CD14-positive monocyte (primary cell): ENCODE measurements at regions not wholly inside any gene's neighbourhood (a gene's known extent, or its start where the extent isn't known, plus 50 kb on each side); places are given as distances from the start of the nearest gene placed in this dataset.

Experiments used
- DNase-seq, 3 donors: peaks; one replicate each; pipeline ENCODE4 v3.0.0-alpha.2; 2011 to 2022
- H2AFZ ChIP-seq: 2 replicates; pipeline ENCODE4 v1.6.0; 2012; ENCODE audit warnings: mild to moderate bottlenecking, low read depth, low read length, inconsistent platforms; ENCODE audit not compliant: insufficient read depth, poor library complexity, severe bottlenecking
- H3K27ac ChIP-seq, 2 donors: 1 replicate in 1 of 2; 2 replicates in 1 of 2; pipeline ENCODE4 v1.5.1; 2012 to 2013; ENCODE audit warnings: low read length in 2 of 2, control low read depth in 1 of 2, inconsistent platforms in 1 of 2, low read depth in 1 of 2, mild to moderate bottlenecking in 1 of 2
- H3K27me3 ChIP-seq, 2 donors: one replicate each; pipeline versions ENCODE4 v1.6.0 to v1.6.1; 2011 to 2013; ENCODE audit warnings: low read length in 2 of 2; ENCODE audit not compliant: control insufficient read depth in 2 of 2, insufficient read depth in 2 of 2
- H3K36me3 ChIP-seq, 2 donors: replicated peaks in 1 of 2; 1 replicate in 1 of 2; 2 replicates in 1 of 2; pipeline versions ENCODE4 v1.5.1 to v1.6.1; 2012 to 2013; ENCODE audit warnings: low read length in 2 of 2, control low read depth in 1 of 2, inconsistent platforms in 1 of 2, mild to moderate bottlenecking in 1 of 2; ENCODE audit not compliant: insufficient read depth in 2 of 2, control insufficient read depth in 1 of 2
- H3K4me1 ChIP-seq, 2 donors: 1 replicate in 1 of 2; 2 replicates in 1 of 2; pipeline versions ENCODE4 v1.5.1 to v1.6.1; 2012 to 2013; ENCODE audit warnings: low read length in 2 of 2, control low read depth in 1 of 2, inconsistent platforms in 1 of 2, mild to moderate bottlenecking in 1 of 2, moderate library complexity in 1 of 2; ENCODE audit not compliant: insufficient read depth in 2 of 2, control insufficient read depth in 1 of 2
- H3K4me2 ChIP-seq: replicated peaks from 2 replicates; pipeline ENCODE3; 2012; ENCODE audit warnings: low read length, moderate library complexity, mild to moderate bottlenecking; ENCODE audit not compliant: poor library complexity, severe bottlenecking; ENCODE audit errors: extremely low read depth
- H3K4me3 ChIP-seq, 3 experiments: fragments of 200-600 bp in 1 of 3; sonication (generic) in 1 of 3; replicated peaks in 1 of 3; 1 replicate in 2 of 3; 2 replicates in 1 of 3; pipeline ENCODE4 v1.5.1; 2011 to 2013; ENCODE audit warnings: low read length in 3 of 3, mild to moderate bottlenecking in 3 of 3, control low read depth in 2 of 3, low read depth in 2 of 3, inconsistent platforms in 1 of 3, moderate library complexity in 1 of 3
- H3K79me2 ChIP-seq: 2 replicates; pipeline ENCODE4 v1.6.0; 2012; ENCODE audit warnings: mild to moderate bottlenecking, control low read depth, inconsistent platforms, low read length, moderate library complexity; ENCODE audit not compliant: insufficient read depth
- H3K9ac ChIP-seq: 2 replicates; pipeline ENCODE4 v1.6.0; 2017; ENCODE audit warnings: low read length, mild to moderate bottlenecking; ENCODE audit not compliant: insufficient read depth, poor library complexity, severe bottlenecking
- H3K9me3 ChIP-seq, 2 donors: replicated peaks in 1 of 2; 1 replicate in 1 of 2; 2 replicates in 1 of 2; pipeline versions ENCODE4 v1.5.1 to v1.6.1; 2012 to 2013; ENCODE audit warnings: low read length in 2 of 2, control low read depth in 1 of 2; ENCODE audit not compliant: control insufficient read depth in 1 of 2, insufficient read depth in 1 of 2
- H4K20me1 ChIP-seq: 2 replicates; pipeline ENCODE4 v1.6.0; 2012; ENCODE audit warnings: mild to moderate bottlenecking, low read length, control low read depth, moderate library complexity; ENCODE audit not compliant: insufficient read depth
- H3K27ac Mint-ChIP-seq, 7 donors: one replicate each; pipeline ENCODE4 v1.8.0; 2020; ENCODE audit warnings: mild to moderate bottlenecking in 7 of 7, mixed read lengths in 7 of 7, moderate library complexity in 6 of 7, inconsistent platforms in 2 of 7
- H3K27me3 Mint-ChIP-seq, 3 donors: one replicate each; pipeline ENCODE4 v1.8.0; 2021 to 2022; ENCODE audit warnings: low read depth in 3 of 3, mild to moderate bottlenecking in 3 of 3, mixed read lengths in 3 of 3, moderate library complexity in 3 of 3, inconsistent platforms in 1 of 3
- H3K36me3 Mint-ChIP-seq, 2 donors: one replicate each; pipeline ENCODE4 v1.8.0; 2020; ENCODE audit warnings: mixed read lengths in 2 of 2, inconsistent platforms in 1 of 2, mild to moderate bottlenecking in 1 of 2
- H3K4me1 Mint-ChIP-seq: one replicate; pipeline ENCODE4 v1.8.0; 2020; ENCODE audit warnings: mild to moderate bottlenecking, mixed read lengths
- H3K4me3 Mint-ChIP-seq, 2 donors: one replicate each; pipeline ENCODE4 v1.8.0; 2020; ENCODE audit warnings: mild to moderate bottlenecking in 2 of 2, mixed read lengths in 2 of 2, moderate library complexity in 1 of 2
- H3K9me3 Mint-ChIP-seq, 7 donors: one replicate each; pipeline ENCODE4 v1.8.0; 2020 to 2022; ENCODE audit warnings: mixed read lengths in 7 of 7, mild to moderate bottlenecking in 6 of 7, moderate library complexity in 6 of 7, inconsistent platforms in 2 of 7
- WGBS: methylation state at CpG from one replicate; pipeline ENCODE4 v1.1.5; 2013; ENCODE audit warnings: missing lambda C conversion rate; ENCODE audit not compliant: insufficient coverage; 5-methylcytosine and 5-hydroxymethylcytosine counted together
- intact Hi-C, 2 donors: fragments of 100-400 bp; cut with micrococcal nuclease; formaldehyde crosslinking; loops; one replicate each; pipeline versions ENCODE4 v1.15.0 to v1.15.1; 2023
- TF ChIP-seq, protein P1 (sequence below): fragments of 200-600 bp; IDR thresholded peaks from one replicate; pipeline ENCODE4 v1.8.0; 2022; ENCODE audit warnings: antibody characterized with exemption, mild to moderate bottlenecking

DNA sequence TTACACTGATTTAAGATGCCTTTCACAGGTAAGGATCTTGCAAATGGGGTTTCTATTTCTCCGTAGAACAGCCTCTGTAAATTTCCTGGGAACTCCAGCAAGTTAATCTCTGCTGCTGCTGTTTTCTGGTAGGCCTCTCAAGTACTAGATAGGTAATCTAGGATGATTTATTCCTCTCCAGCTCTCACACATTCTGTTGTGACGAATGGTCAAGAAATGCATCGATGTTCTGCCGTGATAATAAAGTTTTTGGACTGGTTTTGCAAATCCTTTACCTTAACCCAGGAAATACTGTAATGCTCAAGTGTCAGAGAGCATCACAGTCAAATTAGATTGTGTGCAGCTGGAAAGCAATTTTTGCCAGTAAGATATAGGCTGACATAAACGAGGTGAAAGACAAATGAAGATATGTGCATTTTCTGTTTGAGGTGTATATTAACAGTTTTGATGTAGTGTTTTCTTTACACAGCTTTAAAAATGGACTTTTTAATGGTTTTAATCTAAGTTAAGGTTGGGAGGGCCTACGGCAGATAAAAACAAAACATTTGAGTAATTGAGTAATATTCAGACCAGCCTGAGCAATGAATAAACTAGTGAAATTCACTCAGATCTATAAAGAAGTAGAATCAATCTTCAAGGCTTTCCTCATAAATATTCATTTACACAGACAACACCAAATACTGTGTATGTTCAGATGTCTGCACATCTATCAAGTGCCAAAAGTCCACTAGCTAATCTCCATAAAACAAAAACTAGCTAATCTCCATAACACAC, 300.6 kb upstream of the EDIL3 start:
- WGBS, result 43% methylated on average over 1 of the region's 6 CpGs
- Histone ChIP-seq H3K9me3 (no peaks in the 10 kb centered on the region), H3K79me2 (no peaks in the 10 kb centered on the region), H3K9ac (no peak overlapping the region), H3K4me2 (no peak overlapping the region), H3K4me1 (no peaks in the 10 kb centered on the region), H3K27me3 (no peaks in the 10 kb centered on the region), H2AFZ (no peak overlapping the region), H3K36me3 (no peaks in the 10 kb centered on the region), H3K4me3 (no peak overlapping the region), H3K27ac (no peak overlapping the region), H4K20me1 (no peaks in the 10 kb centered on the region)
- H3K27ac Mint-ChIP-seq, result no peak overlapping the region
- TF ChIP-seq, protein P1, sequence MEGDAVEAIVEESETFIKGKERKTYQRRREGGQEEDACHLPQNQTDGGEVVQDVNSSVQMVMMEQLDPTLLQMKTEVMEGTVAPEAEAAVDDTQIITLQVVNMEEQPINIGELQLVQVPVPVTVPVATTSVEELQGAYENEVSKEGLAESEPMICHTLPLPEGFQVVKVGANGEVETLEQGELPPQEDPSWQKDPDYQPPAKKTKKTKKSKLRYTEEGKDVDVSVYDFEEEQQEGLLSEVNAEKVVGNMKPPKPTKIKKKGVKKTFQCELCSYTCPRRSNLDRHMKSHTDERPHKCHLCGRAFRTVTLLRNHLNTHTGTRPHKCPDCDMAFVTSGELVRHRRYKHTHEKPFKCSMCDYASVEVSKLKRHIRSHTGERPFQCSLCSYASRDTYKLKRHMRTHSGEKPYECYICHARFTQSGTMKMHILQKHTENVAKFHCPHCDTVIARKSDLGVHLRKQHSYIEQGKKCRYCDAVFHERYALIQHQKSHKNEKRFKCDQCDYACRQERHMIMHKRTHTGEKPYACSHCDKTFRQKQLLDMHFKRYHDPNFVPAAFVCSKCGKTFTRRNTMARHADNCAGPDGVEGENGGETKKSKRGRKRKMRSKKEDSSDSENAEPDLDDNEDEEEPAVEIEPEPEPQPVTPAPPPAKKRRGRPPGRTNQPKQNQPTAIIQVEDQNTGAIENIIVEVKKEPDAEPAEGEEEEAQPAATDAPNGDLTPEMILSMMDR, result no peak
- H3K9me3 Mint-ChIP-seq, result peaks cover 0 to 4% (median 3%) of the 10 kb centered on the region in 7 donors
- no peaks in the 10 kb centered on the region for H3K27me3 Mint-ChIP-seq
- DNase-seq, result no peak
- intact Hi-C loops, result no loop called here
- no peak overlapping the region for H3K4me3 Mint-ChIP-seq
- H3K36me3 Mint-ChIP-seq, result no peaks in the 10 kb centered on the region
- no peaks in the 10 kb centered on the region for H3K4me1 Mint-ChIP-seq

- Mint-ChIP-seq H3K4me3 (no peak overlapping the region), H3K4me1 (no peaks in the 10 kb centered on the region)
- WGBS, result 80% methylated on average over 1 of the region's 2 CpGs
Observed at GRCh38 chr5:84683594-84683993, 298.9 kb upstream of the EDIL3 start.

More at GRCh38 chr5:84683594-84683993, 298.9 kb upstream of the EDIL3 start:
- H3K36me3 Mint-ChIP-seq, result no peaks in the 10 kb centered on the region
- H3K36me3 ChIP-seq, result no peaks in the 10 kb centered on the region
- peaks cover 0 to 5% (median 2%) of the 10 kb centered on the region in 7 donors for H3K9me3 Mint-ChIP-seq
- no peaks in the 10 kb centered on the region for H3K27me3 Mint-ChIP-seq
- H3K4me1 ChIP-seq, result no peaks in the 10 kb centered on the region
- no peak overlapping the region for H3K27ac ChIP-seq
- DNase-seq, result no peak
- H2AFZ ChIP-seq, result no peak overlapping the region
- H3K27ac Mint-ChIP-seq, result peak overlapping the region in 1 of 7 donors; percentile 10
- H3K27me3 ChIP-seq, result no peaks in the 10 kb centered on the region
- TF ChIP-seq, protein P1, result no peak
- H3K79me2 ChIP-seq, result no peaks in the 10 kb centered on the region
- intact Hi-C loops, result no loop called here
- H4K20me1 ChIP-seq, result no peaks in the 10 kb centered on the region
- no peak overlapping the region for H3K9ac ChIP-seq
- no peak overlapping the region for H3K4me3 ChIP-seq
- no peaks in the 10 kb centered on the region for H3K9me3 ChIP-seq
- no peak overlapping the region for H3K4me2 ChIP-seq
